Neural cell (in vitro differentiated cells): ENCODE measurements at regions not wholly inside any gene's neighbourhood (a gene's known extent, or its start where the extent isn't known, plus 50 kb on each side); places are given as distances from the start of the nearest gene placed in this dataset.

ENCODE experiments used
- H2AFZ ChIP-seq: fragments of 200-600, 300-800 bp; sonication (generic), shearing (Covaris generic); 2 replicates; pipeline ENCODE4 v1.6.0; 2014; ENCODE audit warnings: low read depth, mild to moderate bottlenecking, antibody characterized with exemption, low read length, moderate library complexity
- H3F3A ChIP-seq: fragments of 200-600 bp; shearing (Covaris generic); 2 replicates; pipeline ENCODE4 v1.6.1; 2016; ENCODE audit warnings: mild to moderate bottlenecking, moderate library complexity, mixed read lengths, antibody characterized with exemption, low read length; ENCODE audit not compliant: insufficient read depth, poor library complexity, severe bottlenecking
- H3K27ac ChIP-seq: fragments of 200-600, 300-800 bp; sonication (generic), shearing (Covaris generic); 2 replicates; pipeline ENCODE4 v1.5.1; 2014; ENCODE audit warnings: mild to moderate bottlenecking, low read length, moderate library complexity
- H3K27me3 ChIP-seq: fragments of 300-800, 200-600 bp; sonication (generic), shearing (Covaris generic); 2 replicates; pipeline ENCODE4 v1.6.0; 2014; ENCODE audit warnings: mild to moderate bottlenecking, low read depth, low read length, moderate library complexity; ENCODE audit not compliant: insufficient read depth
- H3K36me3 ChIP-seq: fragments of 300-800, 200-600 bp; sonication (generic), shearing (Covaris generic); 2 replicates; pipeline ENCODE4 v1.5.1; 2014; ENCODE audit warnings: mild to moderate bottlenecking, antibody characterized with exemption, low read length, moderate library complexity; ENCODE audit not compliant: insufficient read depth
- H3K4me2 ChIP-seq: fragments of 300-800, 200-600 bp; sonication (generic), shearing (Covaris generic); 2 replicates; pipeline ENCODE4 v1.6.0; 2014; ENCODE audit warnings: mild to moderate bottlenecking, low read length
- H3K4me3 ChIP-seq: fragments of 300-800, 200-600 bp; sonication (generic), shearing (Covaris generic); 2 replicates; pipeline ENCODE4 v1.5.1; 2014; ENCODE audit warnings: mild to moderate bottlenecking, low read length, moderate library complexity
- H3K79me2 ChIP-seq: fragments of 200-600 bp; shearing (Covaris generic); replicated peaks from 2 replicates; pipeline ENCODE4 v1.6.0; 2014; ENCODE audit warnings: mild to moderate bottlenecking, low read length, moderate library complexity; ENCODE audit not compliant: insufficient read depth
- H3K9ac ChIP-seq: fragments of 300-800, 200-600 bp; sonication (generic), shearing (Covaris generic); 2 replicates; pipeline ENCODE4 v1.6.1; 2016; ENCODE audit warnings: mild to moderate bottlenecking, low read length, mixed read lengths
- H3K9me2 ChIP-seq: fragments of 200-600 bp; shearing (Covaris generic); 2 replicates; pipeline ENCODE4 v1.6.1; 2016; ENCODE audit warnings: mild to moderate bottlenecking, low read length, mixed read lengths; ENCODE audit not compliant: insufficient read depth
- H3K9me3 ChIP-seq: fragments of 200-600, 300-800 bp; sonication (generic), shearing (Covaris generic); 2 replicates; pipeline ENCODE4 v1.6.1; 2016; ENCODE audit warnings: mild to moderate bottlenecking, mixed run types, low read length, moderate library complexity, mixed read lengths
- H4K20me1 ChIP-seq: fragments of 200-600 bp; shearing (Covaris generic); 2 replicates; pipeline ENCODE4 v1.6.1; 2016; ENCODE audit warnings: mild to moderate bottlenecking, mixed run types; ENCODE audit not compliant: insufficient read depth
- CTCF ChIP-seq: fragments of 450-650 bp; IDR thresholded peaks from 2 replicates; pipeline ENCODE4 v1.5.1; 2014; ENCODE audit warnings: antibody characterized with exemption, mild to moderate bottlenecking, moderate library complexity; ENCODE audit not compliant: poor library complexity, severe bottlenecking
- EP300 ChIP-seq: fragments of 450-650 bp; conservative IDR thresholded peaks from 2 replicates; pipeline ENCODE4 v1.6.1; 2014; ENCODE audit warnings: antibody characterized with exemption, mild to moderate bottlenecking, moderate library complexity; ENCODE audit not compliant: poor library complexity, severe bottlenecking
- EZH2 ChIP-seq: fragments of 200-600, 300-800 bp; shearing (Covaris generic), sonication (generic); IDR thresholded peaks from 2 replicates; pipeline ENCODE4 v1.6.1; 2014; ENCODE audit warnings: antibody characterized with exemption, low read length, borderline replicate concordance, mild to moderate bottlenecking; ENCODE audit not compliant: insufficient read depth, poor library complexity, severe bottlenecking
- MXI1 ChIP-seq: fragments of 450-650 bp; conservative IDR thresholded peaks from 2 replicates; pipeline ENCODE4 v1.6.1; 2014; ENCODE audit warnings: antibody characterized with exemption, mild to moderate bottlenecking; ENCODE audit not compliant: poor library complexity, severe bottlenecking
- POLR2AphosphoS5 ChIP-seq: IDR thresholded peaks from 2 replicates; pipeline ENCODE4 v1.6.1; 2012
- RAD21 ChIP-seq: fragments of 450-650 bp; conservative IDR thresholded peaks from 2 replicates; pipeline ENCODE4 v1.6.1; 2014; ENCODE audit warnings: antibody characterized with exemption, mild to moderate bottlenecking, moderate library complexity
- REST ChIP-seq: IDR thresholded peaks from 2 replicates; pipeline ENCODE4 v1.6.1; 2012; ENCODE audit warnings: borderline replicate concordance
- SMC3 ChIP-seq: fragments of 450-650 bp; conservative IDR thresholded peaks from 2 replicates; pipeline ENCODE4 v1.6.1; 2014; ENCODE audit warnings: antibody characterized with exemption, mild to moderate bottlenecking, moderate library complexity; ENCODE audit not compliant: poor library complexity
- TAF1 ChIP-seq: IDR thresholded peaks from 2 replicates; pipeline ENCODE4 v1.6.1; 2012; ENCODE audit warnings: low read depth

GRCh38 chr20:61117725-61118124, 134.3 kb upstream of the CDH4 start:
- no peak for TF ChIP-seq MXI1
- no peak for TF ChIP-seq TAF1
- no peak for TF ChIP-seq CTCF
- no peak for TF ChIP-seq RAD21
- no peak for TF ChIP-seq REST
- TF ChIP-seq EP300, result no peak
- no peak for TF ChIP-seq EZH2
- TF ChIP-seq POLR2AphosphoS5, result no peak
- no peak for TF ChIP-seq SMC3
- Histone ChIP-seq H3K9me2 (no peaks in the 10 kb centered on the region), H3K9ac (no peak overlapping the region), H3K27me3 (no peaks in the 10 kb centered on the region), H3K36me3 (no peaks in the 10 kb centered on the region), H3K79me2 (no peaks in the 10 kb centered on the region), H3K9me3 (no peaks in the 10 kb centered on the region), H3K4me3 (no peak overlapping the region), H3K4me2 (no peak overlapping the region), H4K20me1 (no peaks in the 10 kb centered on the region), H3F3A (no peaks in the 10 kb centered on the region), H2AFZ (no peak overlapping the region), H3K27ac (no peak overlapping the region)

- H3K4me3 ChIP-seq, result no peak overlapping the region
- no peaks in the 10 kb centered on the region for H3K27me3 ChIP-seq
- H2AFZ ChIP-seq, result no peak overlapping the region
- no peaks in the 10 kb centered on the region for H4K20me1 ChIP-seq
- no peak for TF ChIP-seq SMC3
- no peak for TF ChIP-seq EP300
- no peak for TF ChIP-seq RAD21
- TF ChIP-seq MXI1, result no peak
- no peak for TF ChIP-seq POLR2AphosphoS5
- TF ChIP-seq REST, result no peak
- no peak for TF ChIP-seq TAF1
- no peak for TF ChIP-seq CTCF
- no peak for TF ChIP-seq EZH2
- no peaks in the 10 kb centered on the region for H3K79me2 ChIP-seq
- H3K9me3 ChIP-seq, result no peaks in the 10 kb centered on the region
- H3F3A ChIP-seq, result no peaks in the 10 kb centered on the region
- no peaks in the 10 kb centered on the region for H3K9me2 ChIP-seq
- no peaks in the 10 kb centered on the region for H3K36me3 ChIP-seq
- no peak overlapping the region for H3K4me2 ChIP-seq
- no peak overlapping the region for H3K27ac ChIP-seq
- no peak overlapping the region for H3K9ac ChIP-seq
Measured at GRCh38 chr20:61118429-61119224, 133.4 kb upstream of the CDH4 start.
